Endodermal cell (in vitro differentiated cells): ENCODE measurements at regions not wholly inside any gene's neighbourhood (a gene's known extent, or its start where the extent isn't known, plus 50 kb on each side); places are given as distances from the start of the nearest gene placed in this dataset.

Experiments
- DNase-seq: peaks from one replicate; pipeline ENCODE4 v3.0.0-alpha.2; 2017
- H3K27ac ChIP-seq: 2 replicates; pipeline ENCODE4 v1.5.1; 2013; ENCODE audit warnings: mild to moderate bottlenecking, low read depth, low read length, moderate library complexity
- H3K27me3 ChIP-seq: 2 replicates; pipeline ENCODE4 v1.6.1; 2013; ENCODE audit warnings: mild to moderate bottlenecking, low read length, moderate library complexity; ENCODE audit not compliant: insufficient read depth, control insufficient read depth, poor library complexity, severe bottlenecking
- H3K36me3 ChIP-seq: 2 replicates; pipeline ENCODE4 v1.7.0; 2013; ENCODE audit warnings: mild to moderate bottlenecking, low read length, moderate library complexity; ENCODE audit not compliant: control insufficient read depth, insufficient read depth
- H3K4me1 ChIP-seq: one replicate; pipeline ENCODE4 v1.7.0; 2013; ENCODE audit warnings: low read length; ENCODE audit not compliant: control insufficient read depth, insufficient read depth
- H3K4me3 ChIP-seq: 2 replicates; pipeline ENCODE4 v1.5.1; 2013; ENCODE audit warnings: mild to moderate bottlenecking, low read length, moderate library complexity
- H3K9ac ChIP-seq: 2 replicates; pipeline ENCODE4 v1.6.1; 2013; ENCODE audit warnings: mild to moderate bottlenecking, low read length, moderate library complexity; ENCODE audit not compliant: poor library complexity, severe bottlenecking; ENCODE audit errors: extremely low read depth
- H3K9me3 ChIP-seq: 2 replicates; pipeline ENCODE4 v1.6.1; 2013; ENCODE audit warnings: mild to moderate bottlenecking, low read length, moderate library complexity; ENCODE audit not compliant: control insufficient read depth
- H3K27ac Mint-ChIP-seq: 2 replicates; pipeline ENCODE4 v1.8.0; 2020; ENCODE audit warnings: mixed read lengths
- H3K27me3 Mint-ChIP-seq: 2 replicates; pipeline ENCODE4 v1.8.0; 2021; ENCODE audit warnings: mild to moderate bottlenecking, mixed read lengths; ENCODE audit not compliant: insufficient read depth
- H3K36me3 Mint-ChIP-seq: 2 replicates; pipeline ENCODE4 v1.8.0; 2020; ENCODE audit warnings: low read depth, mixed read lengths
- H3K4me1 Mint-ChIP-seq: 2 replicates; pipeline ENCODE4 v1.8.0; 2020; ENCODE audit warnings: mixed read lengths
- H3K4me3 Mint-ChIP-seq: 2 replicates; pipeline ENCODE4 v1.8.0; 2020; ENCODE audit warnings: mild to moderate bottlenecking, moderate library complexity, mixed read lengths
- H3K9me3 Mint-ChIP-seq: 2 replicates; pipeline ENCODE4 v1.8.0; 2020; ENCODE audit warnings: mild to moderate bottlenecking, mixed read lengths
- WGBS, 2 experiments: methylation state at CpG; one replicate each; pipeline versions ENCODE4 v1.1.5 to v1.1.7; 2013; ENCODE audit warnings: missing lambda C conversion rate in 2 of 2, mixed read lengths in 1 of 2; ENCODE audit not compliant: insufficient coverage in 1 of 2, insufficient read length in 1 of 2; 5-methylcytosine and 5-hydroxymethylcytosine counted together
- TF ChIP-seq, protein P1 (sequence below): fragments of 200-600 bp; sonication (generic); conservative IDR thresholded peaks from 2 replicates; pipeline ENCODE4 v1.5.0; 2021; ENCODE audit warnings: antibody characterized with exemption, mild to moderate bottlenecking

DNA sequence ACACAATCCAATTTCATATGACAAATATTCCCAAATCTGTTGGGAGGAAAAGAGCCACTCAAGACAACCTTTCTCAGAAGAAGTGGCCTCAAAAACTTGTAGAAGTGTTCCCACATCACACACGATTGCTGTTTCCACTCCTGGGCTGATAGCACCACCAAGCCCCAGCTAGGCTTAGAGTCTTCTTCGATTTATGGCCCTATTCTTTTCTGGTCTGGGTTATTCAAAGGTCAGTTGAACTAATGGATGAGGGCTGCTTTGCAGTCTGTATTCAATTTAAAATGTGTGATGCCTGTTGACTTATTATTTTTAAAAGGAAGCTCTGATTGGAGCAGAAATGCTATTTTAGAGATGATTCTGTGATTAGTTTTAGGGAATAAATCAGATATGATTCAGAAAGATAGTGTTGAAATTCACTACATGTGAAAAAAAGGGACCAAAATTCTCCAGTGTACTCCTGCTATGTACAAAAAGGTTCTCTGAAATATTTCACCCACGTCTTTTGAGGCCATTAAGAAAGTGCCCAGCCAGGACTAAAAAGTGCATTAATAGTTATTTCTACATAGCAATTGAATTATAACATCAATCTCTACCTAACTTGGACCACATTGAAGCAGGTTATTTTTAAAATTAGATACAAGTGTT lies 57.3 kb upstream of the SPON1 start:
- TF ChIP-seq, protein P1, sequence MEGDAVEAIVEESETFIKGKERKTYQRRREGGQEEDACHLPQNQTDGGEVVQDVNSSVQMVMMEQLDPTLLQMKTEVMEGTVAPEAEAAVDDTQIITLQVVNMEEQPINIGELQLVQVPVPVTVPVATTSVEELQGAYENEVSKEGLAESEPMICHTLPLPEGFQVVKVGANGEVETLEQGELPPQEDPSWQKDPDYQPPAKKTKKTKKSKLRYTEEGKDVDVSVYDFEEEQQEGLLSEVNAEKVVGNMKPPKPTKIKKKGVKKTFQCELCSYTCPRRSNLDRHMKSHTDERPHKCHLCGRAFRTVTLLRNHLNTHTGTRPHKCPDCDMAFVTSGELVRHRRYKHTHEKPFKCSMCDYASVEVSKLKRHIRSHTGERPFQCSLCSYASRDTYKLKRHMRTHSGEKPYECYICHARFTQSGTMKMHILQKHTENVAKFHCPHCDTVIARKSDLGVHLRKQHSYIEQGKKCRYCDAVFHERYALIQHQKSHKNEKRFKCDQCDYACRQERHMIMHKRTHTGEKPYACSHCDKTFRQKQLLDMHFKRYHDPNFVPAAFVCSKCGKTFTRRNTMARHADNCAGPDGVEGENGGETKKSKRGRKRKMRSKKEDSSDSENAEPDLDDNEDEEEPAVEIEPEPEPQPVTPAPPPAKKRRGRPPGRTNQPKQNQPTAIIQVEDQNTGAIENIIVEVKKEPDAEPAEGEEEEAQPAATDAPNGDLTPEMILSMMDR: no peak
- H3K4me1 ChIP-seq: no peaks in the 10 kb centered on the region
- Mint-ChIP-seq H3K27me3 (no peaks in the 10 kb centered on the region), H3K9me3 (peaks cover 13% of the 10 kb centered on the region), H3K27ac (no peak overlapping the region), H3K4me3 (no peak overlapping the region), H3K4me1 (no peaks in the 10 kb centered on the region), H3K36me3 (no peaks in the 10 kb centered on the region)
- no peaks in the 10 kb centered on the region for H3K9me3 ChIP-seq
- no peaks in the 10 kb centered on the region for H3K36me3 ChIP-seq
- no peak overlapping the region for H3K9ac ChIP-seq
- no peaks in the 10 kb centered on the region for H3K27me3 ChIP-seq
- H3K27ac ChIP-seq: no peak overlapping the region
- DNase-seq: no peak
- no peak overlapping the region for H3K4me3 ChIP-seq
- 96 to 100% methylated on average over 1 to 3 of the region's 3 CpGs for WGBS, 2 experiments

DNA sequence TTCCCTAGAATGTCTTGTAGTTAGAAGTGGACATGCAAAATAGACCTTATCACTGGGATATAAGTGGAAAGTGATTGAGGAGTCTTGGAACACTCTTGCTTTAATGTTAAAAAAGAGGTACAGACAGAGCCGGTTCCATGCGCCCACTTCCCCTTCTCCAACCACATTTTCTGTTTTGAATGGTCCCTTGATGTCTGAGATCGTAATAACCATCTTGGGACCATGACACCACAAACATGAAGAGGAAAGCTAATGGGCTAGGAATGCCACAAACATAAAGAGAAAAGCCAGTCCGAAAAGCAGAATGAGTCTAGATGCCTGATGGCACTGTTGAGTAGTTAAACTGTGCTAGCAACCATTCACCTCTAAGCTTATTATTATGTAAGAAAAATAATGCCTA lies 54.8 kb upstream of the SPON1 start:
- DNase-seq: no peak
- H3K9ac ChIP-seq: no peak overlapping the region
- WGBS, 2 experiments: 91 to 93% methylated on average over 4 of the region's 4 CpGs
- no peaks in the 10 kb centered on the region for H3K4me1 ChIP-seq
- peaks cover 13% of the 10 kb centered on the region for H3K9me3 Mint-ChIP-seq
- H3K4me3 Mint-ChIP-seq: no peak overlapping the region
- no peaks in the 10 kb centered on the region for H3K9me3 ChIP-seq
- no peaks in the 10 kb centered on the region for H3K4me1 Mint-ChIP-seq
- no peaks in the 10 kb centered on the region for H3K36me3 ChIP-seq
- no peak overlapping the region for H3K27ac ChIP-seq
- no peak overlapping the region for H3K4me3 ChIP-seq
- H3K27ac Mint-ChIP-seq: no peak overlapping the region
- TF ChIP-seq, protein P1: no peak
- no peaks in the 10 kb centered on the region for H3K27me3 ChIP-seq
- no peaks in the 10 kb centered on the region for H3K27me3 Mint-ChIP-seq
- H3K36me3 Mint-ChIP-seq: no peaks in the 10 kb centered on the region

DNA sequence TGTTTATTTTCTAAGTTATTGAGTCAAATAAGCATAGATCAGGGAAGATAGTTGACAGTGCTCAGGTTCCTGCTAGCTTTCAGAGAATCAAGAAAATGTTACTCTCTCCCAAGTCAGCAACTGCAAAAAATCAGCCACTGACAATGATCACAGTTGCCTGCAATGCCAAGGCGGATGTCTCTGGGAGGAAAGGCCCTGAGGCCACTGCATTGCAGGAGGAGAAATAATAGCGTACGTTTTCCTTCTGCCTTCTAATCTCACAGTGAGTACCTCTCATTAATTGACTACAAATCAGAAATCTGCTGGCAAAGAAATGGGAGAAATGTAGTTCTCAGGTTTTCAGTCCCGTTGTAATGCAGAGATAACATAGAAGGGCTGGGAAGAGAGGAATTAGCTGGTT lies 54.0 kb upstream of the SPON1 start:
- H3K4me3 Mint-ChIP-seq: no peak overlapping the region
- 94% methylated on average over 2 to 4 of the region's 4 CpGs for WGBS, 2 experiments
- no peaks in the 10 kb centered on the region for H3K4me1 Mint-ChIP-seq
- no peaks in the 10 kb centered on the region for H3K27me3 Mint-ChIP-seq
- Histone ChIP-seq H3K9me3 (no peaks in the 10 kb centered on the region), H3K9ac (no peak overlapping the region), H3K27ac (no peak overlapping the region), H3K4me1 (no peaks in the 10 kb centered on the region), H3K4me3 (no peak overlapping the region), H3K36me3 (no peaks in the 10 kb centered on the region), H3K27me3 (no peaks in the 10 kb centered on the region)
- no peak overlapping the region for H3K27ac Mint-ChIP-seq
- TF ChIP-seq, protein P1: no peak
- no peak for DNase-seq
- H3K36me3 Mint-ChIP-seq: no peaks in the 10 kb centered on the region
- peaks cover 13% of the 10 kb centered on the region for H3K9me3 Mint-ChIP-seq
